ENCODE measurements at regions not wholly inside any gene's neighbourhood (a gene's known extent, or its start where the extent isn't known, plus 50 kb on each side); places are given as distances from the start of the nearest gene placed in this dataset.

DNA sequence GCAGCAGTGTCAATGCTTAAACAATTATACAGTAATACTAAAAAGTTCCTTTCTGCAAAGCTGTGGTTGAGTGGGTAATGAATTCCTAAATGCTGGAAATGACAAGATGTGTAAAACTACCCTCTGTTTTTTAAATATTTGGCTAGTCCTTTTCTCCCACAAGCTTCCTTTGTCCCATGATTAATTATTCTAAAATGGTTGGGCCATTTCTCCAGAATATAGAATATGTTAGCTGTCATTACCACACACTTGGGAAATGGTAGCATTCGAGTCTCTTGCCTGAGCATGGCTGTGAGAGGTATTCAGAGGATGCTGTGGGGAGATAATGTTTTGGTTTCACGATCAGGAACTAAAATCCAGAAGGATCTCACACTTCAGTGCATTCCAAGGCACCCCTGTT, 1185.8 kb downstream of the UQCRFS1 start:
- TF ChIP-seq, protein P1, sequence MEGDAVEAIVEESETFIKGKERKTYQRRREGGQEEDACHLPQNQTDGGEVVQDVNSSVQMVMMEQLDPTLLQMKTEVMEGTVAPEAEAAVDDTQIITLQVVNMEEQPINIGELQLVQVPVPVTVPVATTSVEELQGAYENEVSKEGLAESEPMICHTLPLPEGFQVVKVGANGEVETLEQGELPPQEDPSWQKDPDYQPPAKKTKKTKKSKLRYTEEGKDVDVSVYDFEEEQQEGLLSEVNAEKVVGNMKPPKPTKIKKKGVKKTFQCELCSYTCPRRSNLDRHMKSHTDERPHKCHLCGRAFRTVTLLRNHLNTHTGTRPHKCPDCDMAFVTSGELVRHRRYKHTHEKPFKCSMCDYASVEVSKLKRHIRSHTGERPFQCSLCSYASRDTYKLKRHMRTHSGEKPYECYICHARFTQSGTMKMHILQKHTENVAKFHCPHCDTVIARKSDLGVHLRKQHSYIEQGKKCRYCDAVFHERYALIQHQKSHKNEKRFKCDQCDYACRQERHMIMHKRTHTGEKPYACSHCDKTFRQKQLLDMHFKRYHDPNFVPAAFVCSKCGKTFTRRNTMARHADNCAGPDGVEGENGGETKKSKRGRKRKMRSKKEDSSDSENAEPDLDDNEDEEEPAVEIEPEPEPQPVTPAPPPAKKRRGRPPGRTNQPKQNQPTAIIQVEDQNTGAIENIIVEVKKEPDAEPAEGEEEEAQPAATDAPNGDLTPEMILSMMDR (IDR thresholded peaks at IDR 0.05) = no peak

DNA sequence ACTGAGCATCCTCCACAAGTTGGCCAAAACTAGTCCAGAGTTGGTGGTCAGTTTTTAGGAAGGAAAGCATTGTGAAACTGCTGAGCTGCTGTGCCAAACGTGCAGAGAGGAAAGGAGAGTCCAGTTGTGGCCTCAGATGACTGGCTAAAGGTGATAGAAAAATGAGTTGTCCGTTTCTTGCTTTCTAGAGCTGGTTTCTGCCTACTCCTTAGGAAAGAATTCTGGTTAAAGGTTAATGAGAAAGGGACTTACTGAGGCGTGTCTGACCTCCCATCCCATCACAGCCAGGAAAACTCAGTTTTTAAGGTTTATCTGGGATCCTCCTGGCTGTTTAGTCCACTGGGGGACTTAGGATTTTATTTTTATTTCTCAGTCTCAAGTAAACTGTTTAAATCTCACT, 1186.3 kb downstream of the UQCRFS1 start:
- TF ChIP-seq, protein P1 (IDR thresholded peaks at IDR 0.05) = no peak

DNA sequence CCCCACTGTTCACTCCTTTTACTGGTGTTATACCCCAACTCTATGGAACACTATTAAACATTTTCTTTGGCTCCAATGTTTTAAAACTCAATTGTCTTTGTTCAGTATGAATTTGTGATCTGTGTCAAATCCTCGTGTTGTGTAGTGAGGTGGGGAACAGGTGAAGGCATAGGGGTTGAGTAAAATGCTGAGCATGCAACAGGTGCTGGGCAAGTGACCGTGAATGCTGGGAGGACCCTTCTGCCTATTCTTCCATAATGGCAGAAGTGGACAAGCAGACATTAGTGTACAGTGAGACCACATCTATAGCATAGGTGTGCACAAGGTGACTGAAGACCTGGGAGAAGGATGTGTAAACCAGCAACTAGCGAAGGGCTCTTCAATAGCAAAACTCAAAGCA, 1188.0 kb downstream of the UQCRFS1 start:
- TF ChIP-seq, protein P1 (IDR thresholded peaks at IDR 0.05) = no peak

DNA sequence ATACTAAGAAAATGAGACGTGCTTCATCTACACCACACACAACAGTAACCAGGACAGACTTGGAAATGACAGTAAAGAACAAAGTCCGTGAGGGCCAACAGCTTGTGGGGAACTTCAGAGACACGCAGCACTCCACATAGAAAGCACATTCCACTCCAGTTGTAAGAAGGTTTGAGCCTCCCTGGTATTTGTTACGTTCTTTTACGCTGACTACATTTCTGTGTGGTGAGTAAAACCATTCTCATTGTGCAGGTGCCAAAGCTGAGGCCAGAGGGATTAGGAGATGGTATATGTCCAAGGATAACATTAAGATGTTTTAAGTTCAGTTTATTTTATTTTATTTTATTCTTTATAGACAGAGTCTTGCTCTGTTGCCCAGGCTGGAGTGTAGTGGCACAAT, 1189.9 kb downstream of the UQCRFS1 start:
- TF ChIP-seq, protein P1 (IDR thresholded peaks at IDR 0.05) = no peak

DNA sequence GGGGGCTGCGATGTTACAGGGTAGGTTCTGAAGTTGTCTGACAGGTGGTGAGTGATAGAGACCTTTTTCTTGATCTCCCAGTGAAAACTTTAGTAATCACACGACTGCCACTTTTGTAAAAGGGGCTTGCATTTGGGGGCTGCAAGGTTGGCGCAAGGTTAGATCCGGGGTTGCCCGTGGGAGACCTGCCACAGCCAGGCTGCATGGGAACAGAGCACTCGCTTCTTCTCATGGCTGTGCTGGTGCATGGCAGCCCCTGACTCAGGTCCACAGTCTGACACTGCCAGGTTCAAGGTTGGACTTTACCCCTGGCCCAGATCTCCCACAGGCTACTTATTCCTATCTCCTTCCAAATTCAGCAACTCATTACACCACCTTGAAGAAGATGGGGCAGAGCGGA, 1190.4 kb downstream of the UQCRFS1 start:
- TF ChIP-seq, protein P1 (IDR thresholded peaks at IDR 0.05) = no peak

DNA sequence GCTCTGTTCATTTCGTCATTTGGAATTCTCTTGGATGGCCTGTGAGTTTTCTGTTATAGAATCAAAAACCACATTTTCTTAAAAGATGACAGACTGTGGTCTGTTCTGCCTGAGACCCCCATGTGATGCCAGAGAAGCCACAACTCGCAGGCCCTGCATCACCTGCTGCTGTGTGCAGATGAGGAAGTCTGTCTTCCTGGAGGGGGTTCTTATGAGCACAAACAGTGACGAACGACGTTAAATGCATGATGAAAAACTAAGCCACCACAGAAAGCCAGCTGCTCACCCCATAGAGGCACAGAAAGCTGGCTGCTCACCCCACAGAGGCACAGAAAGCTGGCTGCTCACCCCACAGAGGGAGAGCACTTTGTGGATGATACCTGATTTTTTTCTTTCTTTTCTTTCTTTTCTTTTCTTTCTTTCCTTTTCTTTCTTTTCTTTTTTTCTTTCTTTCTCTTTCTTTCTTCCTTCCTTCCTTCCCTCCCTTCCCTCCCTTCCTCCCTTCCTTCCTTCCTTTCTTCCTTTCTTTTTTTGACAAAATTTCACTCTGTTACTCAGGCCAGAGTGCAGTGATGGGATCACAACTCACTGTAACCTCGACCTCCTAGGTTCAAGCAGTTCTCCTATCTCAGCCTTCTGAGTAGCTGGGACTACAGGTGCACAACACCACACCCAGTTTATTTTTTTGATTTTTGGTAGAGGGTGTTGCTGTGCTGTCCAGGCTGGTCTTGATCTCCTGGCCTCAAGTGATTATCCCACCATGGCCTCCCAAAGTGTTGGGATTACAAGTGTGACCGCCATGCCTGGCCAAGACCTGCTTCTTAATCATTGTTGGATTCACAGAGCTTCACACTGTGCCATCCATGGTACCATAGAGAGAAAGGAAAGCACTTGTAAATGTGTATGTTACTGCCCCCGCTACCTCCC, 1191.4 kb downstream of the UQCRFS1 start:
- TF ChIP-seq, protein P1 (IDR thresholded peaks at IDR 0.05) = no peak

DNA sequence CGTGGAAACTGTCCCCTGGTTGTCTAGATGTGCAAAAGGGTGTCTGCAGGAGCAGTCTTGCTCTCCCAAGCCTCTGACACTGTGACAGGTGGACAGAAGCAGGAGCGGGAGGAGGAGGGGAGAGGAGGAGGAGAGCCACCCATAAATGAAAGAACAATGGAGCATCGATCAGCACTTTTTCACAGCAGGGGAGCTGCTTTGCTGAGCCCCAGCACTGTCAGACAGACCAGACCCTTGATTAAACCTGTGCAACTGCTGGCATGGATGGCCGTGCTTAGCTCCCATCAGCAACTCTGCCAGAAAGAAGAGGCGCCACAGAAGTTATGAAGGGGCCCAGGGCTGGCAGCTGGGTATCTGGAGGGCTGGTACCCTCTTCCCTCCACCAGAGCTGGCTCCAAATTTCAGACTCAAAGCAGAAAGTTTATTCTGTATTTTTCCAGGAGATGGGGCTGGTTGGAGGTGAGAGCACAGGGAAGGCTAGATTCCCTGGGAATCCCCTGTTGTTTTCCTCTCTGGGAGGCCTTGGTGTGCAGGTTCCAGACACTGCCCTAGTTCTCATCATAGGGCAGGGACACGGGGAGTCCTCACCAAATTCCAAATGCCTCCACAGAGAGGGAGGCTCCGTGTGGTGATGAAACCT, 1192.2 kb downstream of the UQCRFS1 start:
- TF ChIP-seq, protein P1 (IDR thresholded peaks at IDR 0.05) = no peak

Measured in LNCAP (cell line).